OCI-LY1 (cell line): ENCODE measurements at regions not wholly inside any gene's neighbourhood (a gene's known extent, or its start where the extent isn't known, plus 50 kb on each side); places are given as distances from the start of the nearest gene placed in this dataset.

Source experiments
- CTCF ChIP-seq: fragments of 200-600 bp; sonication (generic), shearing (Covaris generic); IDR thresholded peaks from 2 replicates; pipeline ENCODE4 v1.5.1; 2017; ENCODE audit warnings: mild to moderate bottlenecking, antibody characterized with exemption, low read length, moderate library complexity, mixed read lengths
- EZH2 ChIP-seq: fragments of 200-600 bp; sonication (generic), shearing (Covaris generic); IDR thresholded peaks from 2 replicates; pipeline ENCODE4 v1.8.0; 2017; ENCODE audit warnings: borderline replicate concordance, mixed run types, mild to moderate bottlenecking, antibody characterized with exemption, low read length, moderate library complexity, mixed read lengths

- TF ChIP-seq CTCF, result no peak
- TF ChIP-seq EZH2, result no peak
Observed at GRCh38 chr10:37682617-37683016, 174.8 kb downstream of the ZNF248 start.
